ENCODE measurements at regions not wholly inside any gene's neighbourhood (a gene's known extent, or its start where the extent isn't known, plus 50 kb on each side); places are given as distances from the start of the nearest gene placed in this dataset.

DNA sequence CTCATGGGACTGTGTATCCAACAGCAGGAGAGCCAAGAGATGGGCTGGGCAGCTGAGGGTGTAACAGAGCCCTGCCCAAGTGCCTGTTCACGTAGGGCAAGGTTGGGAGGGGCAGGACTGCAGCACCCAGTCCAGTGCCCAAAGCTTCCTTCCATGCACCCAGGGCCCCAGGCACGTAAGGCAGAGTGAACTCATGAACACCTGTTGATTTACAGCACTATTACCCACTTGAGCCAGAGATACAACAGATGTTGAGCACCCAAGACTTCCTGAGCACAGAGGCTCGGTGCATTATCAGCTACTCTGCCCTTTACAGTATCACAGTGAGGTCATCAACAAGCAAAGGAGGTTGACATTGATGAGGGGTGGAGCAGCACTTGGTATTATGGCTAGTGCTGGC lies 50.2 kb upstream of the FHL2 start:
- TF ChIP-seq, protein P1, sequence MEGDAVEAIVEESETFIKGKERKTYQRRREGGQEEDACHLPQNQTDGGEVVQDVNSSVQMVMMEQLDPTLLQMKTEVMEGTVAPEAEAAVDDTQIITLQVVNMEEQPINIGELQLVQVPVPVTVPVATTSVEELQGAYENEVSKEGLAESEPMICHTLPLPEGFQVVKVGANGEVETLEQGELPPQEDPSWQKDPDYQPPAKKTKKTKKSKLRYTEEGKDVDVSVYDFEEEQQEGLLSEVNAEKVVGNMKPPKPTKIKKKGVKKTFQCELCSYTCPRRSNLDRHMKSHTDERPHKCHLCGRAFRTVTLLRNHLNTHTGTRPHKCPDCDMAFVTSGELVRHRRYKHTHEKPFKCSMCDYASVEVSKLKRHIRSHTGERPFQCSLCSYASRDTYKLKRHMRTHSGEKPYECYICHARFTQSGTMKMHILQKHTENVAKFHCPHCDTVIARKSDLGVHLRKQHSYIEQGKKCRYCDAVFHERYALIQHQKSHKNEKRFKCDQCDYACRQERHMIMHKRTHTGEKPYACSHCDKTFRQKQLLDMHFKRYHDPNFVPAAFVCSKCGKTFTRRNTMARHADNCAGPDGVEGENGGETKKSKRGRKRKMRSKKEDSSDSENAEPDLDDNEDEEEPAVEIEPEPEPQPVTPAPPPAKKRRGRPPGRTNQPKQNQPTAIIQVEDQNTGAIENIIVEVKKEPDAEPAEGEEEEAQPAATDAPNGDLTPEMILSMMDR (IDR thresholded peaks at IDR 0.05; ENCODE audit: low read depth, low read length, poor library complexity, severe bottlenecking) = no peak
- no peak for TF ChIP-seq EZH2phosphoT487 (IDR thresholded peaks at IDR 0.05; ENCODE audit: borderline replicate concordance, low read length)

Measured in DOHH2 (cell line).